ENCODE measurements at regions not wholly inside any gene's neighbourhood (a gene's known extent, or its start where the extent isn't known, plus 50 kb on each side); places are given as distances from the start of the nearest gene placed in this dataset.

DNA sequence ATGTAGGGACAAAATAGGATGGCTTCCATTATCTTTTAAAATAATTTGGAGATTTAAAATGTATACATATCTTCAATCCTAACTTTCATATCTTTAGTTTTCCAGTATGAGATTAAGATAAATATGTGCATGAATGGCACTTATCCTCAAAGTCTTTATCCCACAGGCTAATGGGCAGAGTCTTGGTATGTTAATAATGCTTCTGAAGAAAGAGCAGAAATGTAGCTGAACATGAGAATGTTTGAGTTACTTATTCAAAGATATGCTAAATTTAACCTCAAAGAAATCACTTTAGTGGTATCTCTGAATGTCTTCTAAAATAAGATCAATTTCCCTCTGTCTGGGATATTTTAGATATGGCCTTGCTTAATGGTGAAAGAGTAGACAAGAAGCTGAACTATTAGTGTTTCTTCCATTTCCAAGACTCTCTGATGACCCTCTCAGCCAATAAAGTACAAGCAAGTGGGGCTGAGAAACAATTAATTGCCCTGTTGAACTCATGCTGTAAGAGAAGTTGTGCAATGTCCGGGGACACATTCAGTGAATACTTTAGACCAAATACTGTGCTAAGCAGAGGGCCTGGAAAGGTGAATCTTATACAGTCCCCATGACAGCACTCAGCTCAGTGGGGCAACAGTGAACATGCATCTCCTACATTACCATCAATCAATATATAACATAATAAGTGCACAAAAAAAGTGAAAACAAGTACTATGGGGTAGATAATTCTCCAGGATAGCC is 50.0 kb upstream of the ADAMTSL1 start:
- Histone ChIP-seq H3K27ac (no peak overlapping the region), H3K36me3 (replicated peaks in 1 of 2; ENCODE audit: insufficient read depth in 1 of 2, low read depth in 2 of 2) (no peaks in the 10 kb centered on the region), H3K27me3 (no peaks in the 10 kb centered on the region), H3K4me3 (no peak overlapping the region), H3K4me1 (no peaks in the 10 kb centered on the region), H3K9me3 (no peaks in the 10 kb centered on the region)
- intact Hi-C loops (cut with DNase I) = no loop called here
- no peak for ATAC-seq
- no peak for DNase-seq
- TF ChIP-seq, protein P1, sequence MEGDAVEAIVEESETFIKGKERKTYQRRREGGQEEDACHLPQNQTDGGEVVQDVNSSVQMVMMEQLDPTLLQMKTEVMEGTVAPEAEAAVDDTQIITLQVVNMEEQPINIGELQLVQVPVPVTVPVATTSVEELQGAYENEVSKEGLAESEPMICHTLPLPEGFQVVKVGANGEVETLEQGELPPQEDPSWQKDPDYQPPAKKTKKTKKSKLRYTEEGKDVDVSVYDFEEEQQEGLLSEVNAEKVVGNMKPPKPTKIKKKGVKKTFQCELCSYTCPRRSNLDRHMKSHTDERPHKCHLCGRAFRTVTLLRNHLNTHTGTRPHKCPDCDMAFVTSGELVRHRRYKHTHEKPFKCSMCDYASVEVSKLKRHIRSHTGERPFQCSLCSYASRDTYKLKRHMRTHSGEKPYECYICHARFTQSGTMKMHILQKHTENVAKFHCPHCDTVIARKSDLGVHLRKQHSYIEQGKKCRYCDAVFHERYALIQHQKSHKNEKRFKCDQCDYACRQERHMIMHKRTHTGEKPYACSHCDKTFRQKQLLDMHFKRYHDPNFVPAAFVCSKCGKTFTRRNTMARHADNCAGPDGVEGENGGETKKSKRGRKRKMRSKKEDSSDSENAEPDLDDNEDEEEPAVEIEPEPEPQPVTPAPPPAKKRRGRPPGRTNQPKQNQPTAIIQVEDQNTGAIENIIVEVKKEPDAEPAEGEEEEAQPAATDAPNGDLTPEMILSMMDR (IDR thresholded peaks at IDR 0.05) = no peak
- TF ChIP-seq POLR2A (IDR thresholded peaks at IDR 0.05) = no peak
- 61 to 83% methylated on average over 1 of the region's 1 CpG for WGBS, 2 donors
